HG03280 (cell line): ENCODE measurements at regions not wholly inside any gene's neighbourhood (a gene's known extent, or its start where the extent isn't known, plus 50 kb on each side); places are given as distances from the start of the nearest gene placed in this dataset.

Experiments
- ATAC-seq: cut with Tn5 transposase; IDR thresholded peaks from one replicate; pipeline ENCODE4 v1.9.1; 2021; ENCODE audit warnings: mild to moderate bottlenecking, moderate library complexity; ENCODE audit not compliant: unreplicated experiment

DNA sequence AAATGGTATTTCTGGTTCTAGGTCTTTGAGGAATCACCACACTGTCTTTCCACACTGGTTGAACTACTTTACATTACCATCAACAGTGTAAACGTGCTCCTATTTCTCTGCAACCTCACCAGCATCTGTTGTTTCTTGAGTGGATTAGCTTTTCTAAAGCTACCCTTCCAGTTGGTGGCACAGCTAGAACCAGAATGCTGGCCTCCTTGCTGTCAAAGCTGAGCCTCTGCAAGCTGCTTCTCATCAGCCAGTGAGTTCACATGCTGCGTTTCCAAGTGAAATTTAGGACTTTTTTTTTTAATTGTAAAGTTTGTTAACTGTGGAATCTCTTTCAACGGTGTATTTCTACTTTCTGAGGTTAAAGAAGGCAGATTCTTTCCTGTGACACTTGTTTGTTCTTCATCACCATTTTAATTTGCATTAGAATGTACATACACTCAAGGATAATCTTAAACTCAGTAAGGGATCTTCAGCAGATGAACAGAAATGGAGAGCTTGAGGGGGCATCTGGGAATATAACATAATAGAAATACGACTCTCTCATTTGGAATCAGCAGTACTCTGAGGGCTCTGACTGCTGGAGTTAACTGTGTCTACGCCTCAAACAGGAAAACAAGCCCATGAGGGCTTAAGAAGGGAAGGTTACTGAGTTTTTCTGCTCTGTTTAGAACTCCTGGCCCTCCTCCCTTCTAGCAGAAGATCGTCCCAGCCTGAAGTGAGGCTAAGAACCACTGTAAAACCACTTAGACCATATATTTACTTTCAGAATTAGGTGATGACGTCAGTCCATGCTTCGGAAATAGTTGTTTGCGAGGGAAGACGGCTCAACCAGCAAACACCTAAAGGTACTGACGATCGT is 148.4 kb upstream of the FAM20A start:
- ATAC-seq = no peak

DNA sequence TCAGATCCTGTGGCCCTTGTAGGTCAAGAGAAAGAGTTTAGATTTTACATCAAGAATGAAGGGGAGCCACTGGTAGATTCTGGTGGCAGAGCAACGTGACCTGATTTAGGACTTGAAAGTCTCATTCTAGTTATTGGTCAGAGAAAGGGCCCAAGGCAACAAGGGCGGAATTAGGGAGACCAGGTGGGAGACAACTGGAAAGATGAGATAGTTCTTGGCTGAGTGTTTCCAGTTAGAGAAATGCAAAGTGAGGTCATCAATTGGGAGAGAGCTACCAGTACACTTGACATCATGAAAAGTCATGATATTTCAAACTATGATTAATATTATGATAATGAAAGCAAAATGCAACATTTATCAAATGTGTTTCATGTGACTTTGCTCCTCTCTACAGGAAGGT is 147.2 kb upstream of the FAM20A start:
- no peak for ATAC-seq

DNA sequence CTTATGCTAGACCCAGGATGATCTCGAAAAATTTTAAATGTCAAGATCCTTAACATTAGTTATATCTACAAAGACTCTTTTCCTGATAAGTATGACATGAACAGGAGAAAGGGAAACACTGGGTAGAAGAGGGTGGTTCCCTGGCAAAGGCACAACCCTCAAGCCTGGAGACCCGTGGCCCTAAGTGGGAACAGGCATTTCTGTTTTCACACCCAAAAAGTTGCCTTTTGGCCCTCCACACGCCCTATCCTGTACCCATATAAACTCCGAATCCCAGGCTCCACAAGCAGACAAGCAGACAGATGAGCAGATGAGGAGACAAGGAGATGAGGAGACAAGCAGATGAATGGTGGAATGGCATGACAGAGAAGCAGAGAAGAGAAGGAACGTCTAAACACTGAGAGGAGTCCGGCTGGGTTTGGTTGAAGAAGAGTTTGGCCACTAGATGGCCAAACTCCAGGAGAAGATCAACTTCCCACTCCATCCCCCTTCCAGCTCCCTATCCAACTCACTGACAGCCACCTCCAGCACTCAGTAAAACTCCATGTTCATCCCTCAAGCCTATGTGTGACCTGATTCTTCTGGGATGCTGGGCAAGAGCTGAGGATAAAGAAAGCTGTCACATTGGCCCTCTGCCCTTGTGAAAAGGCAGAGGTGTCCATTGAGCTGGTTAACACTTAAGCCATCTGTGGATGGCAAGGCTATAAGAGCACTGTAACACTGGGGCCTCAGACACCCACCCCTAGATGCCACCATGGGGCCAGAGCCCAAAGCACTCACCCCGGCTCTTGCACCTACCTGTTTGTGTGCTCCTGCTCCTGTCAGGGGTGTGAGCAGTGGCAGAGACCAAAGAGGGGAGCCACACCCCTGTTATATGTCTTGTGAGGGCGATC is 139.6 kb upstream of the FAM20A start:
- no peak for ATAC-seq

DNA sequence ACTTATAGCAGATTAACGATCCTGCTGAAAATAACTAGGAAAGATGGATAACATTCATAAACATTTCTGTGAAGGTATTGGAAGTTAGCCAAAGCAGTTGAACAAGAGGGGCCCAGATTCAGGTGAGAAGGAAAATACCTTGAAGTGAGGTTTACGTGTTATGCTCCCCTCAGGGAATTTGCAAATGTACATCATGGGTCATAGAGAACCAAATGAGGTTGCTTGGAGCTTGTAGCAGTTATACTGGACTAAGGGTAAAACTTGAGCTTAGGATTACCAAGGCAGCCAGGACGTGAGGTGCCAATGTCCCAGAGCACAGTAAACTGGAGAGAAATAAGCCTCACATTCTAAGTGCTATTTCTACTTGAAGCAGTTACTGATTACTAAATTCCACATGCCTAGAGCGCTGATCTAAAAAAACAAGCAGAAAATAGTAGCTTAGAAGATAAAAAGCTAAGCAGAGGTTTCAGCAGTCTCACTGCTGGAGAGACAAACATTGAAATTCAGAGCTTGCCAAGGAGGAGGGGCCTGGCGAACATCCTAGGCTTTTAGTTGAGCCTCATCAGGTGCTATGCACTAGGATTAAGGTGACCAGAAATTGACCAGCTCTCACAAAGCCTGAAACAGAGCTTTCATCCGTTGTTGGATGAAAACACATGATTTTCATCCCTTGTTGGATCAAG is 136.7 kb upstream of the FAM20A start:
- ATAC-seq = no peak

DNA sequence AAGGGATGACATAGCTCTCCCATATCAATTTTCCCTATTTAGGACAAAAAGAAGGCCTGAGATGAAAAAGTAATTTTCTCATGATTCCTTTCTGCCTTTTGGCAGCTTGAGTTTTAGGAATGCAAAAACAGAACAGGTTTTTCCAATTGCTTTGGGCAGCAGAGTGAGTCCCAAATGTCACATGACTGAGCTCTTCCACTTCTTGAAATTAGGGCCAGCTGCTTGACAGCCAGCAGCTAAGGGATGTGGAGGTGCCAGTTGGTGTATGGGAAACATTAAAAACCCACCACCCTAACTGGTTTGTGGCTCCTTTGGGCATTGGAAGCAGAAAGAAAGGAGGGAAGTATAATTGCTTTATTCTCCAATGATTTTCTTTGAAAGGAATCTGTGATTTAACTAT is 133.8 kb upstream of the FAM20A start:
- ATAC-seq = no peak

DNA sequence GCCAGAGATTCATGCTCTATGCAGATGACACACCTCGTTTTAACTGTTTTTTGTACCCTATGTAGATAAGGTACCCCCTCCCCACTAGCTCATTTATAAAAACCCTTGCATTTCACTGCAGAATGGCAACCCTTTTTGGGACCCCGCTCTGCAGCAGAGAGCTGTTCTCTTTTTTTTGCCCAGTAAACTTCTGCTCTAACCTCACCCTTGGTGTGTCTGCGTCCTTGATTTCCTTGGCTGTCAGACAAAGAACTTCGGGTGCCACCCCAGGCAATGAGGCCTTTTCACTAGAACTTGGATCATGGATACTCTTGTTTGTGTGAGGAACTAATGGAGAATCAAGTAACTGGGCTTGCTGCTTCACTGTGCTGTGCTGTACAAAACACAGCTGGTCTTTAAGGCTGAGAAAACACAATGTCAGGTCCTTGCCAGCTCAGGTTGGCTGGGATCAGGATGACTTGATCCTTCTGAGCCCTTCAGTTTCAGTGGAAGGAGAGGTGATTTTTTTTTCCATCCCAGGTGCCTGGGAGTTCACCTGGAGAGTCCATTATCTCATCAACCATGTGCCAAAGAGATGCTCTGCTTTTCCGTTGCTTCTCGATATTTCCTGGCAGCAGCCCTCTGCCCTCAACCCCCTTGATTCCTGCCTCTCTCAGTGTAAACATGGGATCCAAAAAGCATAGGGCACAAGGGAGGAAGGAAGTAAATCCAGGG is 133.2 kb upstream of the FAM20A start:
- ATAC-seq = no peak

DNA sequence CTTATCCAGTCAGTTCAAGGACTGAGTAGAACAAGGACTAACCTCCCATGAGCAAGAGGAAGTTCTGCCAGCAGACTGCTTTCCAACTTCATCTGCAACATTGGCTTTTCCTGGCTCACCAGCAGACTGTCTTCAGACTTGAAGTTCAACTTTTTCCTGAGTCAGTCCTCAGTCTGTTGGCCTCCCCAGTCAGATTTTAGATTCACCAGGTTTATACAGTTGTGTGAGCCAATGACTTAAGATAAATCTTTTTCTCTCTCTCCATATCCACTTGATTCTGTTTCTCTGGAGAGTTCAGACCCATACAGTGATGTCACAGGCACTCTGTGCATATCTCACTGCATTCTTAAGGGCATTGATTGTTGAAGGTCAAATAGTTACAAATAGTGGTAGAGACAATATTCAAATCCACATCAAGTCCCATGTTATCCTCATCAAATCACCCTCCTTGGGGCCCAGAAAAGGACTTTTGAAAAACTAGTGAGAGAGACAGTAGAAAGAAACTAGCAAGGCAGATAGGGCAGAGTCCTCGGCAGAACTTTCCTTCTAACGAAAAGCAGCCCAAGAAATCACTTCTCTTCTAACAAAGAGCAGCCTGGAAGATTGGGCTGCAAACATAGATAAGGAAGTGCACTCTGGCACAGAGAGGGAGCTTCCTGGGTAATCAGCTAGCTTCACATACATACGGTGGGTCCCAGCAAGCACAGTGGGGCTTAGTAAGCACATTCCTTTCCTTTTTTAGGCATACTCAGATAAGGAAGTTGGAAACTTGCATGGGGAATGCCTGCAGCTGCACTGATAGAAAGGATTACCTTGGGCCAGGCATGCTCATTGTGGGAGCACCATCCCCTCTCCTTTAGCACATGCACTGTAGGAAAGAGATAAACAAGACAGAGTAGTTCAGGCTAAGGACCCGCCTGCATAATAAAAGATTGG is 132.3 kb upstream of the FAM20A start:
- no peak for ATAC-seq

DNA sequence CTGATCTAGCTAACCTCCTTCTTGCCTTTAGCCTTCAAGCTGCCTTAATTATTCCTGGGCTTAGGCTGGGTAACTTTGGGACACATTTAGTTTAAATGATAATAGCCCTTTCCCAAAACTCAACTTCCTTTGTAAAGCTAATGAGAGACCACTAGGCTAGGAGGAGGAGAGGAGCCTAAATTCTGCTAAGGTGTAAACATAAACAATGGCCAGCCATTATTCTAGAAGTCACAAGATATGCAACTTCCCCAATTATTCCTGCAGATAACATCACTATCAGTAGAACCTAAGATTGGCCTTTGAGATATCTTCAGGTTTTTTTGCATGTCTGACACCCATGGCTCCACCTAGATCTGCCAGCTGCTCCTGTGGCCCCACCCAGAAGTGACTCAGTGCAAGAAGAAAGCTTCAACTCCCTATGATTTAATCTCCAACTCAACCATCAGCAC is 131.2 kb upstream of the FAM20A start:
- ATAC-seq = no peak

DNA sequence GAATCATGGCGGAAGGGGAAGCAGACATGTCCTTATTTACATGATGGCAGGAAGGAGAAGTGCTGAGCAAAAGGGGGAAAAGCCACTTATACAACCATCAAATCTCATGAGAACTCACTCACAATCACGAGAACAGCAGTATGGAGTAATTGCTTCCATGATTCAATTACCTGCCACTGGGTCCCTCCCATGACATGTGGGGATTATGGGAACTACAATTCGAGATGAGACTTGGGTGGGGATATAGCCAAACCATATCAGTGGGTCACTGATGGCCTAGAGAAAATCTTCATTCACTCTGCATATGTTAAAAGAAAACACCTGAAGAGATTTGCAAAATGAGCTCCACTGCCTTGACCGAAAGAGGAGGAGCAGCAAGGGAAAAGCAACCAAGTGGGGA is 130.3 kb upstream of the FAM20A start:
- ATAC-seq = no peak

DNA sequence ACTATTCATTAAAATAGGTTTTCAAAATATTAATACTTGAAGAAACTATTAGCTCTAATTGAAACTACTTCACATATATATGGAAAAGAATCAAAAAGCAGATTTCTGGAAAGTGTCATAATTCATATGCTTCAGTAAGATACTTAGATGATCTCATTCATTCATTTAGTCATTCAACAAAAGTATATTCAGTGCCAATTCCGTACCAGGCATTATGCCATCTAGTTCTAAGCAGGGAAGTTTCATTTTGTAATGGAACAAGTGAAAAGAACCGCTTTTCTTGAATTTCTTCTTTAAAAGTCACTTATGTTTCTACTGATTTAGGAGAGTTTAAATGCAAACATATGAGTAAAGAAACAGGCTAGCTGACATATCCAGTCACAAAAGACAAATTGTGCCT is 118.3 kb upstream of the FAM20A start:
- no peak for ATAC-seq

DNA sequence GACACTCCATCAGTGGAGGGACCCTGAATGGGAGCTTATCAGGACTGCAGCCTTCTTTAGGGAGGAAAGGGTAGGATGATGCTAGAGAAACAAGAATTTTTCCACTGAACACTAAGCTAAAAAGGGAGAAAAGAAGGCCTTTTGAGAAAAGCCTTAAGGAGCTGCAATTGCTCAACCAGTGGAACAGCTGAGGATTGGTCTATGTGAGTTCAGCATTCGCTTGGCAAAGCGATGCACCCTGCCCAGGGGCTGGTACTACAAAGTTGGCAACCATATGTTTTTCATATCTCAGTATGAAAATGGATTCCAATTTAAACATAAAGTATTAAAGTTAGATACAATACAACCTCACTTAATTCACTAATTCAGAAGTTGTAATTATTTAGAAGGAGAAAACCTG is 117.8 kb upstream of the FAM20A start:
- no peak for ATAC-seq

DNA sequence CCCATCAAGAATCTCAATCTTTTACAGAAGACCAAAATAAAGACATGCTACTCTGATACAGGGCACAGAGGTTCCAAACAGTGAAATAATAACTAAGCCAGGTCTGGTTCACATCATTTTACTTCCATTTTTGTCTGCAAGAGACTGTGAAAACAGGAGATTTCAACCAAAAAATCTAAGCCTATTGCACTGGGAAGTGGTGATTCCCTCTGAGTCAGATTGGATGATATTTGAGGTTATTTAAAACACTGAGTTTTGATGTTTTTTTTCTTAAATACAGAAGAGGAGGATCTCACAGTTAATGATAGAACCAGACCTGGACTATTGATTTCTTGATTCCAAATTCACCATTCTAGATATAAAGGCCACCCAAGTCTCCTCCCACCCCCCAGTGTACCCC is 117.3 kb upstream of the FAM20A start:
- no peak for ATAC-seq

DNA sequence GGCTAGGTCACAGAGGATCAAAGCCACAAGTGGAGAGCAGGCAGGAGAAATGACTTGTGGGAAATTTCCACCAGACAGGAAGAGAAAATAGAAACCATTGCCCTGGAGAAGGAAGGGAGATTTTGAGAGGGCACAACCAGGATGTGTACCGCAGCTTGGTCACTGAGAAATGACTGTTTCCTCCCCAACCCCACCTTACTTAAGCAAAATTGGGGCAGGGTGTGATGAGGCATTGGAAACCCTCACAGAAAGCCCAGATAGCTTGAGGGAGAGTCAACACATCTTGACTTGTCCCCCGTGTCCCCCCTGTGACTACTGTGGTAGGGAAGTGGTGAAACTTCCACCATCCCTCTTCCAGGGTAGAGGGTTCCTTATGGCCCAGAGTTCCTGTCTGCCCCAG is 113.5 kb upstream of the FAM20A start:
- ATAC-seq = no peak

DNA sequence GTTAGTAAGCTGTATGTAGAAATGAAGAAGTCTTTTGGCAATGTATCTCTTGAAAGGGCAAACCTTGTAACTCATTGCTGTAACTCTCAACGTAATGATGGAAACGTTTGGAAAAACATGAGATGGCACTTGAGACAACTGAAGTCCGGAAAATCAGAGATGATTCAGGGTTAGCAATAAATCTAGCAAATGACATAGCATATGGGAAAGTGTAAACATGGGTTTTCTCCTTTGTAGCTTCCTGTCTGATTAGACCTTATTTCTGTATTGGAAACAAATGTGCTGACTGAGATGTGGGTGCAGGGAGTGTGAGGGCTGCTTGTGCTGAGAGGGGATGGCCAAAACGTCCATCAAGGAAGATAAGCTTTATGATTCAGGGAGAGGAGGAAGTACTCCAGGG is 110.7 kb upstream of the FAM20A start:
- no peak for ATAC-seq

DNA sequence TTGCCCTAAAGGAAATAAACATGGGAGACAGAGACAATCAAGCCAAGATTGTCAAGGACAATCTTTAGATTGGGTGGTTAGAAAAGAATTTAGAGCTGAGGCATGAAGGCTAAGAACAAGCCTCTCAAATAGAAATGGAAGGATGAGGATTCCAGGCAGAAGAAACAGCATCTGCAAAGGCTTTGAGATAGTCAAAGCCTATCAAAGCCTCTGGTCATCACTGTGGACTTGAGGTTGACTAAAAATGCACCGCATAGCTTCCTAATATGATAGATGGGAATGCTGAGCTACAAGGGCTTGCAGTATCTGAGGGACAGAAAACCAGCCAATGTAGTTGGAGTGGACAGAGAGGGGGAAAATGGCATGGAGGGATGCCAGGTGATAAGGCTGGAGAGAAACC is 109.8 kb upstream of the FAM20A start:
- ATAC-seq = no peak

DNA sequence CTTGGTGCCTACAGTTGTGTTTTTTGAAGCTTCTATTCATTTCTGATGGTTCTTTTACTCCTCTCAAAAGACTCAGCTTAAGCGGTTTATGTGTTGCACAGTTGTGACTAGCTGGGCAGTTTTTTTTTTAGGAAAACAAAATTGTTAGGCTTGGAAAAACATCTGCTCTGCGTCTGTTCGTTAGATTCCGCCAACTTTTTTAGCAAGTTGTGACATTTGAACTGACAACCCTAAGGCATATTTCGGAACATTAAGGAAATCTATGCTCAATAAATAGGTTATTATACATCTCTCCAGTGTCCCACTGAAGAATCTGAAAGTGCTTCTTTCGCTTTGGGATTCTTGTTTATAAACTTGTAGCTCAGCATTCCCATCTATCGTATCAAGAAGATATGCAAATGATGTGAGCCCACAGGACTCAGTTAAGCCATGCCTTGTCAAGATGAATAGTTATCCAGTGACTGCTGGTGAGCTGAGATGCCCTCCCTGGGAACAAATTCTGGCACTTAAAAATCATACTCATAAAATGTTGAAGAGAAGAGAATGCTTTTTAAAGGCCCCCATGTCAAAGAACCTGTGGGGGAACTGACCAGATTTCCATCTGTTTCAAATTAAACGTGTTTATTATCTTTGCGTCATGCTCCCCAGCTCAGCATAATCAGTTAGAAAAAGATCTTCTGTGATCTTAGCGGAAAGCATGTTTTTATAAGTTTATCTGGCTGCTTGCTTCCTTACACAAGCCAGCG is 109.0 kb upstream of the FAM20A start:
- ATAC-seq = no peak

DNA sequence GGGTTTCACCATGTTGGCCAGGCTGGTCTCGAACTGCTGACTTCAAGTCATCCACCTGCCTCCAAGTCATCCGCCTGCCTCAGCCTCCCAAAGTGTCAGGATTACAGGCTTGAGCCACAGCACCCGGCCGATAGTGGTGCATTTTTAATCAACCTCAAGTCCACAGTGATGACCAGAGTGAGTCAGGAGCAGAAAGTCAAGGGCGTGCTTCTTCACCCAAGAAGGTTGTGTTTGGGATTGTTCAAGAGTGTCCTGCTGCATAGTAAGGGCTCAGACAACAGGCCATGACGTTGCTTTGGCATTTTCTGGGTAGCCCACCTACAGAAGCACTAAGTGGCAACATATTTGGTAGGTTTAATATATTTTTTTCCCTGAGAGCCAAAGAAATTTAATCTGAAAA is 108.3 kb upstream of the FAM20A start:
- no peak for ATAC-seq

DNA sequence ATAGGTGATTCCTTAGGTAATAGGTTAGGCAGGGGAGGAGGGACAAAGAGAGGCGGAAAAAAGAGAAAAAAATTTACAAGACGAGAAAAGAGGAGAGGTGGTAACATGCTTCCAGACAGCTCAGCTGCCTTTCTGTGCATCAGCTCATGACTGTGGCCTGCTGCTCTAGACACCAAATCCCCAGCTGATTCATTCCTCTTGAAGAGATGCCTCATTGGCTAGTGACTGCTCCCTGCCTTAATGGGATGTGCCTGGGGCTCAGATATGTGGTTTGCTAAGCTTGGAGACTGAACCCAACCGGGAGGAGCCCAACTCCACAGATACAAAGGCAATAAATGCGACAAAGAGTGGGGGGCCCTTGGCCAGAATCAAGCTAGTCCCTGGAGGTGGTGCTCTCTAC is 105.9 kb upstream of the FAM20A start:
- ATAC-seq = no peak

DNA sequence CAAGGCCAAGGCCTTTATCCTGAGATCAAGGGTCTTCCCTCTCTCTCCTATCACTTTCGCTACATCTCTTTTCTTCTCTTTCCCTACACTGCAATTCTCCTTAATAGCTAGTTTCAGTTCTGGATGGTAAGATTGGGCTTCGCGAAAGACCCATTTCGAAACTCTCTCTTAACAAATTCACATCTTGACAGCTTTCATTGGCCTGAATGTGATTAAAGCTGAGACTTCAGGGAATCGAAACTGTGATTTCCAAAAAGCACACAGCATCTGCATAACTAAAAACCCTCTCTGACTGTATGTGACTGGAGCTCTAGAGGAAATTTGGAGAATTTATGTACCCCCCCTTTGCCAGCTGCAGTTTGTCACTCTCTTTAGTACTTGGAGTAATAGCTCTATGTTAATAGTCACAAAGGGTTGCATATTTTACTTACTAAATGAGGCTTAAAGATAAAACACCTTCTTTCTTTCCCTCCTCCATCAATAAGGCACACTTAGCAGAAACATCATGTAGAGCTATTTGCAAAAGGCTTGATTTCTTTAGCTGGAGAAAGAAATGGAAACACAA is 105.3 kb upstream of the FAM20A start:
- ATAC-seq = no peak
